ENCODE measurements at regions not wholly inside any gene's neighbourhood (a gene's known extent, or its start where the extent isn't known, plus 50 kb on each side); places are given as distances from the start of the nearest gene placed in this dataset.
"Not testable (repeated sequence)": the region's sequence is repeated elsewhere in the genome, so short reads cannot be mapped to it uniquely, and the experiment has no call there.

DNA sequence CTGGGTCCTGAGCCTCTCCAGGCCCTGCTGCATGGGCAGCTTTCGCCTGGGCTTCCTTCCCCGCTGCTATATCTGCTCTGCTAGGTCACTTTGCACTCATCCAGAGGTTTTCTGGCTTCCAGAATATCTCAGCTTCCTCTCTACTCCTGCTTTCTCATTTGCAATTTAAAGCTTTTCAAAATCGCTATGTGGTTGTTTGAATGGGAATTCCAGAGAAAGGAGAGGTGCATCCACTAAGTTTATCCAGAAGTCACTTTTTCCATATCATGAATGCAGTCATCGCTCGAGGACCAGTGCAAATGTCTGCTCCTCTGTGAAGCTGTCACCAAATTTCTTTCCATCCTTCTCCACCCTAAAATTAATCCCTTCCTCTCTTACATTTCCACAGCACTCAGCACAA, 61.2 kb downstream of the SOD2 start:
- no peak for DNase-seq (ENCODE audit: low read depth in 2 of 2)
- Histone ChIP-seq H3K9me3 (ENCODE audit: control insufficient read depth, insufficient read depth, low read depth, low read length) (no peaks in the 10 kb centered on the region), H3K36me3 (ENCODE audit: control insufficient read depth, insufficient read depth, low read length) (no peaks in the 10 kb centered on the region), H3K27ac (ENCODE audit: insufficient read depth, low read length) (no peak overlapping the region), H3K4me1 (ENCODE audit: control insufficient read depth, extremely low read depth, insufficient read depth, low read length) (no peaks in the 10 kb centered on the region), H2AFZ (ENCODE audit: low read length) (no peak overlapping the region), H3K79me2 (ENCODE audit: control insufficient read depth, insufficient read depth, low read length) (no peaks in the 10 kb centered on the region), H3K4me2 (ENCODE audit: extremely low read depth, insufficient read depth, low read length) (no peak overlapping the region), H4K20me1 (ENCODE audit: control insufficient read depth, extremely low read depth, insufficient read depth, low read length) (no peaks in the 10 kb centered on the region), H3K4me3 (replicated peaks in 1 of 4; ENCODE audit: control extremely low read depth in 1 of 4, insufficient read depth in 1 of 4, low read depth in 3 of 4, low read length in 4 of 4) (no peak overlapping the region), H3K27me3 (ENCODE audit: control insufficient read depth, insufficient read depth, low read length) (no peaks in the 10 kb centered on the region), H3K9ac (ENCODE audit: insufficient read depth, low read length) (no peak overlapping the region)
- TF ChIP-seq, protein P1, sequence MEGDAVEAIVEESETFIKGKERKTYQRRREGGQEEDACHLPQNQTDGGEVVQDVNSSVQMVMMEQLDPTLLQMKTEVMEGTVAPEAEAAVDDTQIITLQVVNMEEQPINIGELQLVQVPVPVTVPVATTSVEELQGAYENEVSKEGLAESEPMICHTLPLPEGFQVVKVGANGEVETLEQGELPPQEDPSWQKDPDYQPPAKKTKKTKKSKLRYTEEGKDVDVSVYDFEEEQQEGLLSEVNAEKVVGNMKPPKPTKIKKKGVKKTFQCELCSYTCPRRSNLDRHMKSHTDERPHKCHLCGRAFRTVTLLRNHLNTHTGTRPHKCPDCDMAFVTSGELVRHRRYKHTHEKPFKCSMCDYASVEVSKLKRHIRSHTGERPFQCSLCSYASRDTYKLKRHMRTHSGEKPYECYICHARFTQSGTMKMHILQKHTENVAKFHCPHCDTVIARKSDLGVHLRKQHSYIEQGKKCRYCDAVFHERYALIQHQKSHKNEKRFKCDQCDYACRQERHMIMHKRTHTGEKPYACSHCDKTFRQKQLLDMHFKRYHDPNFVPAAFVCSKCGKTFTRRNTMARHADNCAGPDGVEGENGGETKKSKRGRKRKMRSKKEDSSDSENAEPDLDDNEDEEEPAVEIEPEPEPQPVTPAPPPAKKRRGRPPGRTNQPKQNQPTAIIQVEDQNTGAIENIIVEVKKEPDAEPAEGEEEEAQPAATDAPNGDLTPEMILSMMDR (conservative IDR thresholded peaks at IDR 0.05 in 1 of 2, IDR thresholded peaks at IDR 0.05 in 1 of 2; ENCODE audit: low read depth in 1 of 2, low read length in 2 of 2), result no peak
- no peak for TF ChIP-seq EZH2 (IDR thresholded peaks at IDR 0.05; ENCODE audit: low read length, missing control alignments)

DNA sequence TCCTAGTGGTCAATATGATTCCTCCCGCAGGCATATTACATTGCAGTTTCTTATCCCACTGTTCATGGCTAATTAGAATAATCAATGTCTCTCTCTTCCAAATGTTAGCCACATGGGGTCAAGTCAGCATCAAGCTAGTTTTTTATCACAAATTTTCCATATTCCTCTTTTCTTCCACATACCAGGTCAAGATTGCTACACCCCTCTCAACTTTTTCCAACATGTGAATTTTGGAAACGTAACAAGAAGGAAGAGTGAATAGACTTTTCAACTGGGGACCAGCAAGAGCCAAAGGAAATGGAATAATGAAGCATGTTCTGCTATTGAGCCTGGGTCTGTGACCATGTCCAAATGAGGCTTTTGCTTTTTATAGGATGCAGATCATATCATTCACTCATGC, 65.1 kb downstream of the SOD2 start:
- H3K27ac ChIP-seq (ENCODE audit: insufficient read depth, low read length), result no peak overlapping the region
- no peak overlapping the region for H3K4me2 ChIP-seq (ENCODE audit: extremely low read depth, insufficient read depth, low read length)
- H3K79me2 ChIP-seq (ENCODE audit: control insufficient read depth, insufficient read depth, low read length), result no peaks in the 10 kb centered on the region
- no peak overlapping the region for H3K4me3 ChIP-seq (replicated peaks in 1 of 4; ENCODE audit: control extremely low read depth in 1 of 4, insufficient read depth in 1 of 4, low read depth in 3 of 4, low read length in 4 of 4)
- no peak overlapping the region for H2AFZ ChIP-seq (ENCODE audit: low read length)
- DNase-seq (ENCODE audit: low read depth in 2 of 2), result no peak
- no peaks in the 10 kb centered on the region for H3K27me3 ChIP-seq (ENCODE audit: control insufficient read depth, insufficient read depth, low read length)
- TF ChIP-seq, protein P1 (conservative IDR thresholded peaks at IDR 0.05 in 1 of 2, IDR thresholded peaks at IDR 0.05 in 1 of 2; ENCODE audit: low read depth in 1 of 2, low read length in 2 of 2), result no peak
- TF ChIP-seq EZH2 (IDR thresholded peaks at IDR 0.05; ENCODE audit: low read length, missing control alignments), result no peak
- no peak overlapping the region for H3K9ac ChIP-seq (ENCODE audit: insufficient read depth, low read length)
- H3K4me1 ChIP-seq (ENCODE audit: control insufficient read depth, extremely low read depth, insufficient read depth, low read length), result no peaks in the 10 kb centered on the region
- no peaks in the 10 kb centered on the region for H4K20me1 ChIP-seq (ENCODE audit: control insufficient read depth, extremely low read depth, insufficient read depth, low read length)
- no peaks in the 10 kb centered on the region for H3K9me3 ChIP-seq (ENCODE audit: control insufficient read depth, insufficient read depth, low read depth, low read length)
- H3K36me3 ChIP-seq (ENCODE audit: control insufficient read depth, insufficient read depth, low read length), result no peaks in the 10 kb centered on the region

GRCh38 chr6:159626506-159626905, 66.5 kb downstream of the SOD2 start:
- not testable (repeated sequence) for H3K4me2 ChIP-seq (ENCODE audit: extremely low read depth, insufficient read depth, low read length); H4K20me1 ChIP-seq (ENCODE audit: control insufficient read depth, extremely low read depth, insufficient read depth, low read length); DNase-seq (ENCODE audit: low read depth in 2 of 2); H3K9ac ChIP-seq (ENCODE audit: insufficient read depth, low read length); H2AFZ ChIP-seq (ENCODE audit: low read length); H3K4me1 ChIP-seq (ENCODE audit: control insufficient read depth, extremely low read depth, insufficient read depth, low read length); H3K9me3 ChIP-seq (ENCODE audit: control insufficient read depth, insufficient read depth, low read depth, low read length); H3K79me2 ChIP-seq (ENCODE audit: control insufficient read depth, insufficient read depth, low read length); H3K27ac ChIP-seq (ENCODE audit: insufficient read depth, low read length); H3K27me3 ChIP-seq (ENCODE audit: control insufficient read depth, insufficient read depth, low read length); H3K4me3 ChIP-seq (replicated peaks in 1 of 4; ENCODE audit: control extremely low read depth in 1 of 4, insufficient read depth in 1 of 4, low read depth in 3 of 4, low read length in 4 of 4); H3K36me3 ChIP-seq (ENCODE audit: control insufficient read depth, insufficient read depth, low read length)

GRCh38 chr6:159623156-159623555, 69.9 kb downstream of the SOD2 start:
- no peak for DNase-seq (ENCODE audit: low read depth in 2 of 2)
- H3K9me3 ChIP-seq (ENCODE audit: control insufficient read depth, insufficient read depth, low read depth, low read length), result no peaks in the 10 kb centered on the region
- H3K79me2 ChIP-seq (ENCODE audit: control insufficient read depth, insufficient read depth, low read length), result no peaks in the 10 kb centered on the region

More at GRCh38 chr6:159623156-159623555, 69.9 kb downstream of the SOD2 start:
- no peaks in the 10 kb centered on the region for H3K27me3 ChIP-seq (ENCODE audit: control insufficient read depth, insufficient read depth, low read length)
- no peaks in the 10 kb centered on the region for H3K36me3 ChIP-seq (ENCODE audit: control insufficient read depth, insufficient read depth, low read length)
- H3K9ac ChIP-seq (ENCODE audit: insufficient read depth, low read length), result no peak overlapping the region
- no peaks in the 10 kb centered on the region for H3K4me1 ChIP-seq (ENCODE audit: control insufficient read depth, extremely low read depth, insufficient read depth, low read length)
- H3K4me3 ChIP-seq (replicated peaks in 1 of 4; ENCODE audit: control extremely low read depth in 1 of 4, insufficient read depth in 1 of 4, low read depth in 3 of 4, low read length in 4 of 4), result no peak overlapping the region
- H4K20me1 ChIP-seq (ENCODE audit: control insufficient read depth, extremely low read depth, insufficient read depth, low read length), result no peaks in the 10 kb centered on the region
- H3K4me2 ChIP-seq (ENCODE audit: extremely low read depth, insufficient read depth, low read length), result no peak overlapping the region
- no peak overlapping the region for H2AFZ ChIP-seq (ENCODE audit: low read length)
- no peak for TF ChIP-seq EZH2 (IDR thresholded peaks at IDR 0.05; ENCODE audit: low read length, missing control alignments)
- TF ChIP-seq, protein P1 (conservative IDR thresholded peaks at IDR 0.05 in 1 of 2, IDR thresholded peaks at IDR 0.05 in 1 of 2; ENCODE audit: low read depth in 1 of 2, low read length in 2 of 2), result no peak
- H3K27ac ChIP-seq (ENCODE audit: insufficient read depth, low read length), result no peak overlapping the region
